ENCODE measurements at regions not wholly inside any gene's neighbourhood (a gene's known extent, or its start where the extent isn't known, plus 50 kb on each side); places are given as distances from the start of the nearest gene placed in this dataset.

GRCh38 chr5:145483212-145483611 is 351.9 kb downstream of the PRELID2 start:
- TF ChIP-seq CEBPB (tag; IDR thresholded peaks at IDR 0.05) (no peak), SRF (CRISPR knock-in tag; IDR thresholded peaks at IDR 0.05) (no peak), ESRRA (IDR thresholded peaks at IDR 0.05; ENCODE audit: borderline replicate concordance, low read depth) (no peak), KLF10 (CRISPR knock-in tag; IDR thresholded peaks at IDR 0.05) (no peak), MAZ (CRISPR knock-in tag; conservative IDR thresholded peaks at IDR 0.05 in 1 of 2, IDR thresholded peaks at IDR 0.05 in 1 of 2) (no peak), RNF219 (CRISPR knock-in tag; IDR thresholded peaks at IDR 0.05) (no peak), MAFK (IDR thresholded peaks at IDR 0.05; ENCODE audit: low read length) (no peak), MAX (CRISPR knock-in tag; IDR thresholded peaks at IDR 0.05) (no peak), ZC3H8 (IDR thresholded peaks at IDR 0.05) (no peak), PRDM10 (IDR thresholded peaks at IDR 0.05; ENCODE audit: partially characterized antibody) (no peak), RAD21 (CRISPR knock-in tag; conservative IDR thresholded peaks at IDR 0.05 in 1 of 2, IDR thresholded peaks at IDR 0.05 in 1 of 2) (no peak), MXI1 (IDR thresholded peaks at IDR 0.05; ENCODE audit: low read depth, low read length) (no peak)

All from K562 (cell line).